Prostate gland (tissue), 2 donors: ENCODE measurements at regions not wholly inside any gene's neighbourhood (a gene's known extent, or its start where the extent isn't known, plus 50 kb on each side); places are given as distances from the start of the nearest gene placed in this dataset.

Experiments
- POLR2A ChIP-seq: fragments of 450-650 bp; IDR thresholded peaks from one replicate; pipeline ENCODE4 v1.6.1; 2016; ENCODE audit warnings: antibody characterized with exemption, mild to moderate bottlenecking
- TF ChIP-seq, protein P1 (sequence below), 4 experiments: fragments of 200-600 bp in 2 of 4; fragments of 450-650 bp in 2 of 4; sonication (generic) in 2 of 4; IDR thresholded peaks; 1 replicate in 3 of 4; 2 replicates in 1 of 4; pipeline ENCODE4 v1.5.1; 2016 to 2019; ENCODE audit warnings: antibody characterized with exemption in 4 of 4, mild to moderate bottlenecking in 2 of 4, moderate library complexity in 2 of 4

GRCh38 chr6:137350857-137351256, 131.7 kb upstream of the IFNGR1 start:
- TF ChIP-seq, protein P1, sequence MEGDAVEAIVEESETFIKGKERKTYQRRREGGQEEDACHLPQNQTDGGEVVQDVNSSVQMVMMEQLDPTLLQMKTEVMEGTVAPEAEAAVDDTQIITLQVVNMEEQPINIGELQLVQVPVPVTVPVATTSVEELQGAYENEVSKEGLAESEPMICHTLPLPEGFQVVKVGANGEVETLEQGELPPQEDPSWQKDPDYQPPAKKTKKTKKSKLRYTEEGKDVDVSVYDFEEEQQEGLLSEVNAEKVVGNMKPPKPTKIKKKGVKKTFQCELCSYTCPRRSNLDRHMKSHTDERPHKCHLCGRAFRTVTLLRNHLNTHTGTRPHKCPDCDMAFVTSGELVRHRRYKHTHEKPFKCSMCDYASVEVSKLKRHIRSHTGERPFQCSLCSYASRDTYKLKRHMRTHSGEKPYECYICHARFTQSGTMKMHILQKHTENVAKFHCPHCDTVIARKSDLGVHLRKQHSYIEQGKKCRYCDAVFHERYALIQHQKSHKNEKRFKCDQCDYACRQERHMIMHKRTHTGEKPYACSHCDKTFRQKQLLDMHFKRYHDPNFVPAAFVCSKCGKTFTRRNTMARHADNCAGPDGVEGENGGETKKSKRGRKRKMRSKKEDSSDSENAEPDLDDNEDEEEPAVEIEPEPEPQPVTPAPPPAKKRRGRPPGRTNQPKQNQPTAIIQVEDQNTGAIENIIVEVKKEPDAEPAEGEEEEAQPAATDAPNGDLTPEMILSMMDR (IDR thresholded peaks at IDR 0.05), result no peak
- TF ChIP-seq POLR2A, result no peak
